ENCODE measurements at regions not wholly inside any gene's neighbourhood (a gene's known extent, or its start where the extent isn't known, plus 50 kb on each side); places are given as distances from the start of the nearest gene placed in this dataset.
"Not testable (repeated sequence)": the region's sequence is repeated elsewhere in the genome, so short reads cannot be mapped to it uniquely, and the experiment has no call there.

GRCh38 chr9:17083258-17083657 is 51.6 kb upstream of the CNTLN start:
- no peak for DNase-seq (ENCODE audit: low read depth in 4 of 4, low spot score in 3 of 4)

GRCh38 chr9:17082343-17083064 is 52.3 kb upstream of the CNTLN start:
- DNase-seq (ENCODE audit: low read depth in 4 of 4, low spot score in 3 of 4), result peak in 2 of 4 donors; percentile 15 to 16

- no peak for DNase-seq (ENCODE audit: low read depth in 4 of 4, low spot score in 3 of 4)
Measured at GRCh38 chr9:17081814-17082213, 53.0 kb upstream of the CNTLN start.

- DNase-seq (ENCODE audit: low read depth in 4 of 4, low spot score in 3 of 4), result no peak
Measured at GRCh38 chr9:17081351-17081750, 53.5 kb upstream of the CNTLN start.

- DNase-seq (ENCODE audit: low read depth in 4 of 4, low spot score in 3 of 4), result peak in 2 of 4 donors; percentile 10 to 36
Measured at GRCh38 chr9:17075758-17076485, 58.9 kb upstream of the CNTLN start.

- DNase-seq (ENCODE audit: low read depth in 4 of 4, low spot score in 3 of 4), result no peak
Measured at GRCh38 chr9:17075146-17075757, 59.6 kb upstream of the CNTLN start.

- DNase-seq (ENCODE audit: low read depth in 4 of 4, low spot score in 3 of 4), result not testable (repeated sequence)
Measured at GRCh38 chr9:17072563-17072962, 62.3 kb upstream of the CNTLN start.

- DNase-seq (ENCODE audit: low read depth in 4 of 4, low spot score in 3 of 4), result no peak
Measured at GRCh38 chr9:17068671-17069070, 66.2 kb upstream of the CNTLN start.

GRCh38 chr9:17065062-17065461 is 69.8 kb upstream of the CNTLN start:
- no peak for DNase-seq (ENCODE audit: low read depth in 4 of 4, low spot score in 3 of 4)

GRCh38 chr9:17064558-17064957 is 70.3 kb upstream of the CNTLN start:
- no peak for DNase-seq (ENCODE audit: low read depth in 4 of 4, low spot score in 3 of 4)

- DNase-seq (ENCODE audit: low read depth in 4 of 4, low spot score in 3 of 4), result no peak
Measured at GRCh38 chr9:17063535-17064135, 71.2 kb upstream of the CNTLN start.

- no peak for DNase-seq (ENCODE audit: low read depth in 4 of 4, low spot score in 3 of 4)
Measured at GRCh38 chr9:17062497-17062896, 72.3 kb upstream of the CNTLN start.

GRCh38 chr9:17060450-17060849 is 74.4 kb upstream of the CNTLN start:
- no peak for DNase-seq (ENCODE audit: low read depth in 4 of 4, low spot score in 3 of 4)

- no peak for DNase-seq (ENCODE audit: low read depth in 4 of 4, low spot score in 3 of 4)
Measured at GRCh38 chr9:17059465-17059864, 75.4 kb upstream of the CNTLN start.

- no peak for DNase-seq (ENCODE audit: low read depth in 4 of 4, low spot score in 3 of 4)
Measured at GRCh38 chr9:17057729-17058128, 77.1 kb upstream of the CNTLN start.

GRCh38 chr9:17052626-17053025 is 82.2 kb upstream of the CNTLN start:
- DNase-seq (ENCODE audit: low read depth in 4 of 4, low spot score in 3 of 4), result no peak

GRCh38 chr9:17045381-17045940 is 89.4 kb upstream of the CNTLN start:
- DNase-seq (ENCODE audit: low read depth in 4 of 4, low spot score in 3 of 4), result no peak

- no peak for DNase-seq (ENCODE audit: low read depth in 4 of 4, low spot score in 3 of 4)
Measured at GRCh38 chr9:17031546-17031945, 103.3 kb upstream of the CNTLN start.

- no peak for DNase-seq (ENCODE audit: low read depth in 4 of 4, low spot score in 3 of 4)
Measured at GRCh38 chr9:17025281-17025680, 109.6 kb upstream of the CNTLN start.

GRCh38 chr9:17024129-17024528 is 110.7 kb upstream of the CNTLN start:
- DNase-seq (ENCODE audit: low read depth in 4 of 4, low spot score in 3 of 4), result no peak

GRCh38 chr9:17021387-17021970 is 113.4 kb upstream of the CNTLN start:
- DNase-seq (ENCODE audit: low read depth in 4 of 4, low spot score in 3 of 4), result no peak
